ENCODE measurements at regions not wholly inside any gene's neighbourhood (a gene's known extent, or its start where the extent isn't known, plus 50 kb on each side); places are given as distances from the start of the nearest gene placed in this dataset.

GRCh38 chr4:77327151-77327550 lies 170.1 kb downstream of the CCNG2 start:
- H3K4me1 ChIP-seq (ENCODE audit: insufficient read depth, low read length): no peaks in the 10 kb centered on the region
- intact Hi-C loops (cut with micrococcal nuclease; ENCODE audit: unreplicated experiment): no loop called here
- TF ChIP-seq ZNF709 (CRISPR knock-in tag; IDR thresholded peaks at IDR 0.05) (no peak), TMF1 (CRISPR knock-in tag; IDR thresholded peaks at IDR 0.05; ENCODE audit: low read depth) (no peak)
- no peak overlapping the region for H3K9ac ChIP-seq (ENCODE audit: insufficient read depth, low read depth, low read length)
- DNase-seq (ENCODE audit: low spot score) (no peak), FAIRE-seq (no peak), ATAC-seq (no peak)
- H3K36me3 ChIP-seq (replicated peaks in 1 of 2; ENCODE audit: control insufficient read depth in 1 of 2, insufficient read depth in 2 of 2, low read length in 2 of 2): no peaks in the 10 kb centered on the region
- in situ Hi-C loops (cut with HindIII; ENCODE audit: extremely low pct_ligation_motif_present, low pct_unique_long_range_greater_than_20kb): no loop called here
- H3K27me3 ChIP-seq (ENCODE audit: control insufficient read depth in 1 of 2, insufficient read depth in 2 of 2, low read length in 2 of 2): no peaks in the 10 kb centered on the region; a peak in 1 of 5 replicates
- CTCF ChIA-PET (ENCODE audit: low intra/inter-chr PET ratio, low total read pairs): no interaction called here
- no peak overlapping the region for H3K4me2 ChIP-seq (ENCODE audit: low read depth, low read length)
- no peak overlapping the region for H3K4me3 ChIP-seq (replicated peaks in 1 of 3; ENCODE audit: insufficient read depth in 1 of 3, low read depth in 2 of 3, low read length in 3 of 3)
- H4K20me1 ChIP-seq (ENCODE audit: insufficient read depth, low read length): no peaks in the 10 kb centered on the region
- no TSS peak for BruUV-seq (replicated peaks)
- WGBS (ENCODE audit: low lambda C conversion rate): 31% methylated on average over 4 of the region's 6 CpGs
- POLR2A ChIA-PET: no interaction called here
- no peaks in the 10 kb centered on the region for H3K79me2 ChIP-seq (ENCODE audit: insufficient read depth, low read length)
- H2AFZ ChIP-seq (ENCODE audit: low read length): no peak overlapping the region
- H3K27ac ChIP-seq (ENCODE audit: extremely low read length, insufficient read depth, low read length): no peak overlapping the region
- peaks cover 4% of the 10 kb centered on the region for H3K9me3 ChIP-seq (ENCODE audit: low read length)

GRCh38 chr4:77332696-77333270 lies 175.8 kb downstream of the CCNG2 start:
- Histone ChIP-seq H4K20me1 (ENCODE audit: insufficient read depth, low read length) (no peaks in the 10 kb centered on the region), H3K9me3 (ENCODE audit: low read length) (peaks cover 30% of the 10 kb centered on the region), H3K9ac (ENCODE audit: insufficient read depth, low read depth, low read length) (no peak overlapping the region), H3K4me2 (ENCODE audit: low read depth, low read length) (no peak overlapping the region), H3K4me3 (replicated peaks in 1 of 3; ENCODE audit: insufficient read depth in 1 of 3, low read depth in 2 of 3, low read length in 3 of 3) (no peak overlapping the region), H3K79me2 (ENCODE audit: insufficient read depth, low read length) (no peaks in the 10 kb centered on the region), H2AFZ (ENCODE audit: low read length) (no peak overlapping the region), H3K4me1 (ENCODE audit: insufficient read depth, low read length) (no peaks in the 10 kb centered on the region), H3K27me3 (ENCODE audit: control insufficient read depth in 1 of 2, insufficient read depth in 2 of 2, low read length in 2 of 2) (no peaks in the 10 kb centered on the region; a peak in 1 of 5 replicates), H3K36me3 (replicated peaks in 1 of 2; ENCODE audit: control insufficient read depth in 1 of 2, insufficient read depth in 2 of 2, low read length in 2 of 2) (no peaks in the 10 kb centered on the region), H3K27ac (ENCODE audit: extremely low read length, insufficient read depth, low read length) (no peak overlapping the region)
- DNase-seq (ENCODE audit: low spot score) (no peak), ATAC-seq (no peak), FAIRE-seq (no peak)
- no TSS peak for BruUV-seq (replicated peaks)
- ChIA-PET POLR2A (no interaction called here), CTCF (ENCODE audit: low intra/inter-chr PET ratio, low total read pairs) (no interaction called here)
- in situ Hi-C loops (cut with HindIII; ENCODE audit: extremely low pct_ligation_motif_present, low pct_unique_long_range_greater_than_20kb) (no loop called here), intact Hi-C loops (cut with micrococcal nuclease; ENCODE audit: unreplicated experiment) (no loop called here)
- TF ChIP-seq REXO4 (CRISPR knock-in tag; IDR thresholded peaks at IDR 0.05; ENCODE audit: borderline replicate concordance) (no peak), ZNF562 (CRISPR knock-in tag; IDR thresholded peaks at IDR 0.05; ENCODE audit: borderline replicate concordance) (peak; percentile 91; the same call in 1 of the 2 replicates)
- 0% methylated on average over 2 of the region's 2 CpGs for WGBS (ENCODE audit: low lambda C conversion rate)

Measured in HepG2 (cell line).